Natural killer cell (primary cell): ENCODE measurements at regions not wholly inside any gene's neighbourhood (a gene's known extent, or its start where the extent isn't known, plus 50 kb on each side); places are given as distances from the start of the nearest gene placed in this dataset.

Experiments
- ATAC-seq, 3 donors: fragments of 150-1000 bp in 2 of 3; fragments of 200-7000 bp in 1 of 3; cut with Tn5 transposase; 1 replicate in 1 of 3; 2 replicates in 2 of 3; pipeline ENCODE4 v1.10.0; 2021; ENCODE audit warnings: mild to moderate bottlenecking in 2 of 3, moderate library complexity in 2 of 3
- DNase-seq, 2 donors: peaks; one replicate each; pipeline versions ENCODE4 v3.0.0 to v3.0.0-alpha.2; 2013 to 2021; ENCODE audit warnings: mixed read lengths in 1 of 2
- H3K27ac ChIP-seq: one replicate; pipeline ENCODE4 v1.5.1; 2013; ENCODE audit warnings: mild to moderate bottlenecking, low read length
- H3K27me3 ChIP-seq: one replicate; pipeline ENCODE4 v1.6.1; 2013; ENCODE audit warnings: low read length; ENCODE audit not compliant: control insufficient read depth, insufficient read depth
- H3K36me3 ChIP-seq: one replicate; pipeline ENCODE4 v1.6.1; 2013; ENCODE audit warnings: low read length; ENCODE audit not compliant: control insufficient read depth, insufficient read depth
- H3K4me1 ChIP-seq: one replicate; pipeline ENCODE4 v1.6.1; 2013; ENCODE audit warnings: low read length; ENCODE audit not compliant: control insufficient read depth, insufficient read depth
- H3K4me3 ChIP-seq: one replicate; pipeline ENCODE4 v1.5.1; 2013; ENCODE audit warnings: low read length
- H3K9me3 ChIP-seq: one replicate; pipeline ENCODE4 v1.6.1; 2013; ENCODE audit warnings: low read length; ENCODE audit not compliant: control insufficient read depth, insufficient read depth
- H3K27ac Mint-ChIP-seq, 2 donors: one replicate each; pipeline ENCODE4 v1.8.0; 2022; ENCODE audit warnings: mild to moderate bottlenecking in 2 of 2, mixed read lengths in 2 of 2, moderate library complexity in 1 of 2
- H3K27me3 Mint-ChIP-seq, 2 donors: one replicate each; pipeline ENCODE4 v1.8.0; 2022; ENCODE audit warnings: low read depth in 2 of 2, mixed read lengths in 2 of 2
- H3K36me3 Mint-ChIP-seq: one replicate; pipeline ENCODE4 v1.8.0; 2022; ENCODE audit warnings: mixed read lengths
- H3K4me1 Mint-ChIP-seq, 2 donors: one replicate each; pipeline ENCODE4 v1.8.0; 2022; ENCODE audit warnings: mixed read lengths in 2 of 2
- H3K4me3 Mint-ChIP-seq: one replicate; pipeline ENCODE4 v1.8.0; 2022; ENCODE audit warnings: mild to moderate bottlenecking, moderate library complexity, mixed read lengths
- H3K9me3 Mint-ChIP-seq, 2 donors: one replicate each; pipeline ENCODE4 v1.8.0; 2022; ENCODE audit warnings: mixed read lengths in 2 of 2
- WGBS: methylation state at CpG from one replicate; pipeline ENCODE4 v1.1.7; 2013; ENCODE audit warnings: missing lambda C conversion rate; ENCODE audit not compliant: insufficient coverage; 5-methylcytosine and 5-hydroxymethylcytosine counted together
- intact Hi-C: fragments of 100-400 bp; cut with micrococcal nuclease; formaldehyde crosslinking; loops from one replicate; pipeline ENCODE4 v1.14.2; 2022
- TF ChIP-seq, protein P1 (sequence below): fragments of 200-600 bp; IDR thresholded peaks from one replicate; pipeline ENCODE4 v1.8.0; 2022; ENCODE audit warnings: antibody characterized with exemption

DNA sequence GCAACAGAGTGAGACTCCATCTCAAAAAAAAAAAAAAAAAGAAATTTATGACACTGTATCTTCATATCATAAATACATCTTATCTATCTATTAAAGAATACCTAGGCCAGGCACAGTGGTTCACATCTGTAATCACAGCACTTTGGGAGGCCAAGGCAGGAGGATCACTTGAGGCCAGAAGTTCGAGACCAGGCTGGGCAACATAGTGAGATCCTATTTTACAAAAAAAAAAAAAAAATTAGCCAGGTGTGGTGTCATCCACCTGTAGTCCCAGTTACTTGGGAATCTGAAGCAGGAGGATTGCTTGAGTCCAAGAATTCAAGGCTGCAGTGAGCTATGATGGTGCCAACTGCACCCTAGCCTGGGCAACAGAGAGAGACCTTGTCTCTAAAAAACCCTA is 95.0 kb downstream of the HNRNPLL start:
- no peaks in the 10 kb centered on the region for H3K4me1 ChIP-seq
- no peaks in the 10 kb centered on the region for H3K36me3 ChIP-seq
- intact Hi-C loops: loop anchor here (1.0 to 5.0 kb wide), 2 partner anchors 192 to 525 kb away; no protein-coding TSS in a partner anchor
- H3K4me3 Mint-ChIP-seq: no peak overlapping the region
- no peaks in the 10 kb centered on the region for H3K4me1 Mint-ChIP-seq
- H3K27ac ChIP-seq: no peak overlapping the region
- ATAC-seq (no peak), DNase-seq (no peak)
- no peaks in the 10 kb centered on the region for H3K9me3 Mint-ChIP-seq
- H3K27me3 Mint-ChIP-seq: peaks cover 0 to 3% of the 10 kb centered on the region in 2 donors
- TF ChIP-seq, protein P1, sequence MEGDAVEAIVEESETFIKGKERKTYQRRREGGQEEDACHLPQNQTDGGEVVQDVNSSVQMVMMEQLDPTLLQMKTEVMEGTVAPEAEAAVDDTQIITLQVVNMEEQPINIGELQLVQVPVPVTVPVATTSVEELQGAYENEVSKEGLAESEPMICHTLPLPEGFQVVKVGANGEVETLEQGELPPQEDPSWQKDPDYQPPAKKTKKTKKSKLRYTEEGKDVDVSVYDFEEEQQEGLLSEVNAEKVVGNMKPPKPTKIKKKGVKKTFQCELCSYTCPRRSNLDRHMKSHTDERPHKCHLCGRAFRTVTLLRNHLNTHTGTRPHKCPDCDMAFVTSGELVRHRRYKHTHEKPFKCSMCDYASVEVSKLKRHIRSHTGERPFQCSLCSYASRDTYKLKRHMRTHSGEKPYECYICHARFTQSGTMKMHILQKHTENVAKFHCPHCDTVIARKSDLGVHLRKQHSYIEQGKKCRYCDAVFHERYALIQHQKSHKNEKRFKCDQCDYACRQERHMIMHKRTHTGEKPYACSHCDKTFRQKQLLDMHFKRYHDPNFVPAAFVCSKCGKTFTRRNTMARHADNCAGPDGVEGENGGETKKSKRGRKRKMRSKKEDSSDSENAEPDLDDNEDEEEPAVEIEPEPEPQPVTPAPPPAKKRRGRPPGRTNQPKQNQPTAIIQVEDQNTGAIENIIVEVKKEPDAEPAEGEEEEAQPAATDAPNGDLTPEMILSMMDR: no peak
- 100% methylated on average over 1 of the region's 1 CpG for WGBS
- no peak overlapping the region for H3K4me3 ChIP-seq
- H3K27me3 ChIP-seq: no peaks in the 10 kb centered on the region
- H3K9me3 ChIP-seq: no peaks in the 10 kb centered on the region
- no peaks in the 10 kb centered on the region for H3K36me3 Mint-ChIP-seq
- H3K27ac Mint-ChIP-seq: no peak overlapping the region

DNA sequence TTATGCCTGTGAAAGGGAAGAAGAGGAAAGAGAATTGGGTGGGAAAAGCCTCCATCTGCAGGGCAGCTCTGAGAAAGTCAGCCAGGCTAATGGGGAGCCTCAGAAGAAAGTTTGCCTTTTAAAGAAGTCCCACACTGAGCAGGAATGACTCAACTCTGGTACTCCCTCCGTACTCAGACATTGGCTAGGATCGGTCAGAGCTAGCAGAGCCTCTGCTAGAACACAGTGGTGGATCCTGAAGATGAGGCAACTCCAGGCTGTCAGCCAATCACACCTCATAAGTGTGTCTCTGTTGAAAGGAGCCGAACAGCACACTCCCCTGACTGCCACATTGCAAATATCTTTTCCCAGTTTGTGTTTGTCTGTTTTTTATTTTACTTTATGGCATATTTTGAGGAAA is 96.9 kb downstream of the HNRNPLL start:
- no peak overlapping the region for H3K4me3 ChIP-seq
- H3K36me3 Mint-ChIP-seq: no peaks in the 10 kb centered on the region
- no peaks in the 10 kb centered on the region for H3K4me1 ChIP-seq
- intact Hi-C loops: loop anchor here (5.0 kb wide), 1 partner anchor 523 kb away; no protein-coding TSS in a partner anchor
- no peaks in the 10 kb centered on the region for H3K9me3 Mint-ChIP-seq
- H3K9me3 ChIP-seq: no peaks in the 10 kb centered on the region
- H3K27ac ChIP-seq: no peak overlapping the region
- ATAC-seq: no peak
- H3K4me3 Mint-ChIP-seq: no peak overlapping the region
- no peak for DNase-seq
- no peaks in the 10 kb centered on the region for H3K36me3 ChIP-seq
- H3K27me3 ChIP-seq: no peaks in the 10 kb centered on the region
- H3K27ac Mint-ChIP-seq: no peak overlapping the region
- 78% methylated on average over 3 of the region's 3 CpGs for WGBS
- no peaks in the 10 kb centered on the region for H3K4me1 Mint-ChIP-seq
- H3K27me3 Mint-ChIP-seq: peaks cover 0 to 9% of the 10 kb centered on the region in 2 donors
- TF ChIP-seq, protein P1: no peak

GRCh38 chr2:38504169-38504568 is 98.6 kb downstream of the HNRNPLL start:
- DNase-seq (no peak), ATAC-seq (no peak)
- H3K36me3 Mint-ChIP-seq: no peaks in the 10 kb centered on the region
- no peaks in the 10 kb centered on the region for H3K9me3 Mint-ChIP-seq
- no peaks in the 10 kb centered on the region for H3K27me3 ChIP-seq
- TF ChIP-seq, protein P1: no peak
- intact Hi-C loops: no loop called here
- no peak overlapping the region for H3K27ac ChIP-seq
- no peak overlapping the region for H3K4me3 Mint-ChIP-seq
- no peaks in the 10 kb centered on the region for H3K36me3 ChIP-seq
- no peak overlapping the region for H3K4me3 ChIP-seq
- H3K4me1 Mint-ChIP-seq: no peaks in the 10 kb centered on the region
- no peak overlapping the region for H3K27ac Mint-ChIP-seq
- no peaks in the 10 kb centered on the region for H3K4me1 ChIP-seq
- H3K9me3 ChIP-seq: no peaks in the 10 kb centered on the region
- H3K27me3 Mint-ChIP-seq: peaks cover 0 to 11% of the 10 kb centered on the region in 2 donors
- WGBS: 90% methylated on average over 3 of the region's 3 CpGs

DNA sequence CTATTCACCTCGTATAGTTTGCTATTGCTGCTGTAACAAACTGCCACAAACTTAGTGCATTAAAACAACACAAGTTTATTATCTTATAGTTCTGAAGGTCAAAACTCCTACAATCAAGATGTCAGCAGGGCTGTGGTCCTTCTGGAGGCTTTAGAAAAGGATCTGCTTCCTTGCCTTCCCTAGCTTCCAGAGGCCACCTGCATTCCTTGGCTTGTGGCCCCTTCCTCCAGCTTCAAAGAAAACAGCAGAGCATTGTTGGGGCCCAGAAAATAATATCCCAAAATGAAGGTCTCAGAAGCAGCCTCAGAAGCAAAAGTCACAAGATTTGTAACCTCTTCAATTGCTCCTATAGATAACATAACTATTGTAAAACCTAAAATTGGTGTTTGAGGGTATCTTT is 100.6 kb downstream of the HNRNPLL start:
- H3K4me1 Mint-ChIP-seq: peaks cover 6 to 8% of the 10 kb centered on the region in 2 donors
- H3K36me3 Mint-ChIP-seq: no peaks in the 10 kb centered on the region
- no peaks in the 10 kb centered on the region for H3K9me3 Mint-ChIP-seq
- no peak overlapping the region for H3K27ac Mint-ChIP-seq
- H3K27ac ChIP-seq: no peak overlapping the region
- ATAC-seq (no peak), DNase-seq (no peak)
- H3K4me3 Mint-ChIP-seq: no peak overlapping the region
- TF ChIP-seq, protein P1: no peak
- WGBS: 87% methylated on average over 1 of the region's 1 CpG
- no peaks in the 10 kb centered on the region for H3K4me1 ChIP-seq
- H3K27me3 ChIP-seq: no peaks in the 10 kb centered on the region
- no peak overlapping the region for H3K4me3 ChIP-seq
- intact Hi-C loops: no loop called here
- H3K36me3 ChIP-seq: no peaks in the 10 kb centered on the region
- H3K27me3 Mint-ChIP-seq: peaks cover 0 to 11% of the 10 kb centered on the region in 2 donors
- H3K9me3 ChIP-seq: no peaks in the 10 kb centered on the region
